ENCODE measurements at regions not wholly inside any gene's neighbourhood (a gene's known extent, or its start where the extent isn't known, plus 50 kb on each side); places are given as distances from the start of the nearest gene placed in this dataset.
"Not testable (repeated sequence)": the region's sequence is repeated elsewhere in the genome, so short reads cannot be mapped to it uniquely, and the experiment has no call there.

DNA sequence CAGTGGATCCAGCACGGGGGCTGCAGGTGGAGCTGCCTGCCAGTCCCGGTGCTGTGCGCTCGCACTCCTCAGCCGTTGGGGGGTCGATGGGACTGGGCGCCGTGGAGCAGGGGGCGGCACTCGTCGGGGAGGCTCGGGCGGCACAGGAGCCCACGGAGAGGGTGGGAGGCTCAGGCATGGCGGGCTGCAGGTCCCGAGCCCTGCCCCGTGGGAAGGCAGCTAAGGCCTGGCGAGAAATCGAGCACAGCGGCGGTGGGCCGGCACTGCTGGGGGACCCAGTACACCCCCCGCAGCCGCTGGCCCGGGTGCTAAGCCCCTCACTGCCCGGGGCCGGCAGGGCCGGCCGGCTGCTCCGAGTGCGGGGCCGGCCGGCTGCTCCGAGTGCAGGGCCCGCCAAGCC lies 52.3 kb upstream of the MARK1 start:
- TF ChIP-seq, protein P1, sequence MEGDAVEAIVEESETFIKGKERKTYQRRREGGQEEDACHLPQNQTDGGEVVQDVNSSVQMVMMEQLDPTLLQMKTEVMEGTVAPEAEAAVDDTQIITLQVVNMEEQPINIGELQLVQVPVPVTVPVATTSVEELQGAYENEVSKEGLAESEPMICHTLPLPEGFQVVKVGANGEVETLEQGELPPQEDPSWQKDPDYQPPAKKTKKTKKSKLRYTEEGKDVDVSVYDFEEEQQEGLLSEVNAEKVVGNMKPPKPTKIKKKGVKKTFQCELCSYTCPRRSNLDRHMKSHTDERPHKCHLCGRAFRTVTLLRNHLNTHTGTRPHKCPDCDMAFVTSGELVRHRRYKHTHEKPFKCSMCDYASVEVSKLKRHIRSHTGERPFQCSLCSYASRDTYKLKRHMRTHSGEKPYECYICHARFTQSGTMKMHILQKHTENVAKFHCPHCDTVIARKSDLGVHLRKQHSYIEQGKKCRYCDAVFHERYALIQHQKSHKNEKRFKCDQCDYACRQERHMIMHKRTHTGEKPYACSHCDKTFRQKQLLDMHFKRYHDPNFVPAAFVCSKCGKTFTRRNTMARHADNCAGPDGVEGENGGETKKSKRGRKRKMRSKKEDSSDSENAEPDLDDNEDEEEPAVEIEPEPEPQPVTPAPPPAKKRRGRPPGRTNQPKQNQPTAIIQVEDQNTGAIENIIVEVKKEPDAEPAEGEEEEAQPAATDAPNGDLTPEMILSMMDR (IDR thresholded peaks at IDR 0.05), result not testable (repeated sequence)
- TF ChIP-seq POLR2A (IDR thresholded peaks at IDR 0.05), result not testable (repeated sequence)

Data from body of pancreas (tissue), 4 donors.